ENCODE measurements at regions not wholly inside any gene's neighbourhood (a gene's known extent, or its start where the extent isn't known, plus 50 kb on each side); places are given as distances from the start of the nearest gene placed in this dataset.

DNA sequence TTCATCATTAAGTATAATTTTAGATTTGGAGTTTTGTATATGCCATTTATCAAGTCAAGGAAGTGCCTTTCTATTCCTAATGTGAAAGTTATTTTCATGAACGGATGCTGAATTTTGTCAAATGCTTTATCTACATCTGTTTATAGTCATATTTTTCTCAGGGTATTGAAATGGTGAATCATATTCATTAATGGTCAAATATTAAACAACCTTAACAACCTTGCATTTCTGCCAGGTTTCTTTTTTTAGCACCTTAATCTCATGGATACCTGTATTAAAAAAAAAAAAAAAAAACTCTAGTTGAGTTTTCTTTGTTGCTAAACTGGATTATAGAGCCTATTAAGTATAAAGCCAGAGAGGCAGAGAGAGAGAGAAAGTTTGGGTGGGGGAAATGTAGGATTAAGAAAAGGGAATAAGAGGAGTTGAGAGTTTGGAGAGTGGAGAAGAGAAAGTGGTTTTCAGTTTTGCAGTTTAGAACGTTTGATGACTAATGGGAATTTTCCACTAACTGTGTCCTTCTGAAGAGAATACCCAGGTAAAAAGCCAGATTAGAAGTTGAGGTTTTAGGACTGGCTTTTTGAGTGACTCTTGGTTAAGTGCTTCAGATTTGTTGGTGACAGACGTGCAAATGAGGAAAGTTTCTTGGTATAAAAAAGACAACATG lies 305.0 kb downstream of the HLX start:
- no peak for DNase-seq (ENCODE audit: low read depth in 2 of 2, low spot score in 1 of 2)

DNA sequence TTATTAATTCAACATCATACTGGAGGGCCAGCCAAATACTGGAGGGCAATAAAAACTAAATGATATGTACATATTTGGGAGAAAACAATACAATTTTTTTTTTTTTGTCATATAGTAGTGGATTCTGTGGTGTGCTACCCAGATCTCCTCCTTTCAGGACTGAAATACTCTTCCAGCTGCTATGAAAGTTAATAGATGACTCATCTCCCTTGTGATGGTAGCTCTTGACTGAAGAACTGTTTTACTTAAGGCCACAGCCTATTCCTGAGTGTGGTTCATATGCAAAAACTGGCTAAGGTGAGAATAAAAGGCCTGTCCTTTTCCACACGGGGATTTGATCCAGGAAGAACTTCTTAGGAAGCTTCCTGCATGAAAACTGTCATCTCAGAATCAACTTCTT lies 307.9 kb downstream of the HLX start:
- no peak for DNase-seq (ENCODE audit: low read depth in 2 of 2, low spot score in 1 of 2)

DNA sequence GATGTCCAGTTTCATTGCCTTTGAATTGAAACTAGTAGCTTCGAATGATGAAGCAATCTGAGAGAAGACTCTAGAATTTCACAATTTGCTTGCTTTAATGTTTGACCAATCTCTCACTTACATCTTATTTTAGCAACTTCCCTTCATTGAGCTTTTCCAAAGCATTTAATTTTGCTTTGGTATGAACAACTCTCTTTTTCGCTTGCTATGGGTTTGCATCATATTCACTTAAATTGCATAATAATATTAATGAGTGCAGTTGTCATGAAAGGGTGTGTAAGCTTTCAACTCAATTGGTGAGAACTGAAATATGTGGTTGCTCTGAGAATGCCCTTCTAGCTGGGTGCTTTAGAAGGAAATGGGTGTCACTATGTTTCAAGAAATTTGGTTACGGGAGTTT lies 309.2 kb downstream of the HLX start:
- no peak for DNase-seq (ENCODE audit: low read depth in 2 of 2, low spot score in 1 of 2)

GRCh38 chr1:221190249-221190648 lies 311.0 kb downstream of the HLX start:
- no peak for DNase-seq (ENCODE audit: low read depth in 2 of 2, low spot score in 1 of 2)

- DNase-seq (ENCODE audit: low read depth in 2 of 2, low spot score in 1 of 2): no peak
Measured at GRCh38 chr1:221192055-221192454, 312.8 kb downstream of the HLX start.

DNA sequence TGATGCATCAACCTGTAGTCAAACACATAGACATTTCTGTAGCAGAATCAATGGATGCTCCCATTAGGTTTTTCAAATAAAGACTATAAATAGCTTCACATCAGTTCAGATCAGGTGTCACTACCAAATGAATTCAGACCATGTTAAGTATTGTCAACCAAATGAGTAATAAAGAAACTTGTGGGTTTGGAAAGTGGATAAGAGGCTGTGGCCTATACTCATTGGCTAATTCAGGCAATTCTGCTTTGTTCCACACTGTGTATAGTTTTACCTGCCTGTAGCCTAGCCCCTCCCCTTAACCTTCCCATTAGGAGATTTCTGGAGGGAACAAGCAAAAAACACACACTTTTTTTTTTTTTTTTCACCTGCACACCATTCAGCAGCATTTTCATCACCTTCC lies 321.2 kb downstream of the HLX start:
- DNase-seq (ENCODE audit: low read depth in 2 of 2, low spot score in 1 of 2): no peak

DNA sequence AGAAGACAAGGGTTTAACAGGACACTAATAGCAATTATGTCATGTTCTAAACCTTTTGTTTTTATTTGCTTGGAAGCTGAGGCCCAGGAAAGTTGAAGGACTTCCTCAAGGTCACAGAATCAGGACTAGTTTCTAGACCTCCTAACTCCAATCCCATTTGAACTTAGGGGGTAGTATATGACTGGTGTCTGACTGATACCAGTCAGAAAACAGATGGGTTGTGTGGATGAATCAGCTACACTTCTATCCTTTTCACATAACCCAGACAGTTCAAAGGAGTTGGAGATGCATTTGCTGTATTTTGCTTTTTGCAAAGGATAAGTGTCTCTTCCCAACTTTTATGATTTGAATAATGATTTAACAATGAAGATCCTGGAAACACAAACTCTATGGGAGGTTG lies 322.5 kb downstream of the HLX start:
- DNase-seq (ENCODE audit: low read depth in 2 of 2, low spot score in 1 of 2): no peak

DNA sequence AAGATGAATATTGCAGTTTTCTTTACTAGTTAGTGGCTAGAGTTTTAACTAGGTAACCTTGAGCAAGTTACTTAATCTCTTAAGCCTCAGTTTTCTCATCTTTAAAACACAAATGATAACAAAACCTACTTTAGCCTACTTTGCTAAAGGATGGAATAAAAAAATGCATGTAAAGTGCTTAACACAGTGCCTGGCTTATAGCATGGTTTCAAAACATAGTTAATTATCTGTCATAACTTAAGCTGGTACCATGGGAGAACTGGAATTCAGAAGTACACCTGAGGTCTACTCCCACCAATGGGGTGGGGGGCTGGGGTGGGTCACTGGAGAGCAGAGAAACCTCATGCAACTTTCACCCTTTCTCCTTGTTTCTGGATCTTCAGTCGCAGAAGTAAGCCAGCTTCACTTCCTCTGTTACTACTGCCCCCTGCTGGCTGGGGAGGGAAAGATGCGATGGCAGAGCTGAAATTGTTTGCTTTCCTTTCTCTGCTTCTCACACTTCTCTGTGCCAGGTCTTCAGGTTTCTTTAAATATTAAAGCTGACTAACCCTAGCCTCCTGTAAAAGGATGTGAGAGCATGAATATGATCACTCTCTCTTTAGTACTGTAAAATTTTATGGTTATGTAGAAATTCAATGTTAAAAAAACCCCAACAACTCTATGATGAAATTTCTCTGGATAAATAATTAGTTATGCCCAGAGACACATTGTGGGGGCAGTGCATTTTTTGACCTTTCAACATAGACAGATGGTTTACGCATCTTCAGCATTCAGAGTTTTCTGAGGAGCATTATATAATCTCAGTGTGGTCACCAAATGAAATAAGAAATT lies 324.2 kb downstream of the HLX start:
- peak; percentile 1 to 35 for DNase-seq (ENCODE audit: low read depth in 2 of 2, low spot score in 1 of 2)

GRCh38 chr1:221204055-221204833 lies 325.0 kb downstream of the HLX start:
- DNase-seq (ENCODE audit: low read depth in 2 of 2, low spot score in 1 of 2): no peak

GRCh38 chr1:221206076-221206475 lies 326.8 kb downstream of the HLX start:
- no peak for DNase-seq (ENCODE audit: low read depth in 2 of 2, low spot score in 1 of 2)

GRCh38 chr1:221212926-221213325 lies 333.7 kb downstream of the HLX start:
- DNase-seq (ENCODE audit: low read depth in 2 of 2, low spot score in 1 of 2): no peak

GRCh38 chr1:221217029-221217428 lies 337.8 kb downstream of the HLX start:
- DNase-seq (ENCODE audit: low read depth in 2 of 2, low spot score in 1 of 2): no peak

DNA sequence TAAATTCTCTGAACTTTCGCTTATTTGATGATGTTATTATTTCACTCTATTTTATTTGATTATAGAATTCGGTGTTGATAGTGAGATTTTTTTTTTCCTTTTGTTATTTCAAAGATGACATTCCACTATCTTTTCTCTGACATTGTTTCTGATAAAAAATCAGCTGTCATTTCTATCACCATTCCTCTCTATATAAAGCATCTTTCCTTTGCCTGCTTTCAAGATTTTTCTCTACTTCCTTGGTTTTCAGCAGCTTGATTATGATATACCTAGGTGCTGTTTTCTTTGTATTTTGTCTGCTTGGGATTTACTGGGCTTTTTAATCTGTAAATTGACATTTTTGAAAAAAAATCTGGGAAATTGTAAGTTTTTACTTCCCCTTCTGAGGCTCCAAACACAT lies 344.0 kb downstream of the HLX start:
- DNase-seq (ENCODE audit: low read depth in 2 of 2, low spot score in 1 of 2): no peak

GRCh38 chr1:221227460-221227859 lies 348.2 kb downstream of the HLX start:
- DNase-seq (ENCODE audit: low read depth in 2 of 2, low spot score in 1 of 2): no peak

- no peak for DNase-seq (ENCODE audit: low read depth in 2 of 2, low spot score in 1 of 2)
Measured at GRCh38 chr1:221227872-221228337, 348.7 kb downstream of the HLX start.

DNA sequence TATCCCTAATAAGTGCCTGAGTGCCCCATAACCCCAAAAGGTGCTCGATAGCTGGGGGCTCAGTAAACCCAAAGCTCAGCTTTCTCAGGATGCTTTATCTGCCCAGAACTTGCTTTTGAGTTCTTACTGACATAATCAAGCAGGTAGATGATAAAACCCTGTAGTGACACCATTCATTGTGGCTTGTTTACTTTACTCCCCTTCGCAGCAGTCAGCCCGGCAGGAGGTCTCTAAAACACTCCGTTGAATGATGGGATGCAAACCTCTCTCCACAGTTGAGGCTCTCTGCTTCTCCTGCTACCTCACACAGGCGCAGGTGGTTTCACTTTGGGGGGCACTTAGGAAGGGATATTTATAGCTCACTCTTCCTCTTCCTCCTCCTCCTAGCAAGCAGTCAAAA lies 349.4 kb downstream of the HLX start:
- DNase-seq (ENCODE audit: low read depth in 2 of 2, low spot score in 1 of 2): no peak

GRCh38 chr1:221230605-221231004 lies 351.4 kb downstream of the HLX start:
- DNase-seq (ENCODE audit: low read depth in 2 of 2, low spot score in 1 of 2): no peak

- DNase-seq (ENCODE audit: low read depth in 2 of 2, low spot score in 1 of 2): no peak
Measured at GRCh38 chr1:221234791-221235190, 355.5 kb downstream of the HLX start.

DNA sequence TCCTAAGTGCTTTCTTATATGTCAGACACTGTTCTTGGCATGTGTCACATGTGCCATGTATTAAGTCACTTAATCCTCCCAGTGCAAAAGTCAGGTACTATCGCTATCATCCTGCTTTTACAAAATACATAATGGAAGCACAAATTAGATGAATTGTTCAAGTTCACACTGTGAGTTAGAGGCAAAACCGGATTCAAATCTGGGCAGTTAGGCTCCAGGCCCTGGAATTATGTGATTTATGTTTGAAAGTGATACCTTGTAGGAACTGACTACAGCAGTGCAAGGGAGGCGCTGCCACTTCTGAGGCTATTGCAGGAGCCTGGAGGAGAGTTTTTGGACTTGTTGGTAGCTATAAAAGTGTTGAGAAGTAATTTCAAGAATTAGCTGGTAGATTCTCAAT lies 358.3 kb downstream of the HLX start:
- DNase-seq (ENCODE audit: low read depth in 2 of 2, low spot score in 1 of 2): no peak

DNA sequence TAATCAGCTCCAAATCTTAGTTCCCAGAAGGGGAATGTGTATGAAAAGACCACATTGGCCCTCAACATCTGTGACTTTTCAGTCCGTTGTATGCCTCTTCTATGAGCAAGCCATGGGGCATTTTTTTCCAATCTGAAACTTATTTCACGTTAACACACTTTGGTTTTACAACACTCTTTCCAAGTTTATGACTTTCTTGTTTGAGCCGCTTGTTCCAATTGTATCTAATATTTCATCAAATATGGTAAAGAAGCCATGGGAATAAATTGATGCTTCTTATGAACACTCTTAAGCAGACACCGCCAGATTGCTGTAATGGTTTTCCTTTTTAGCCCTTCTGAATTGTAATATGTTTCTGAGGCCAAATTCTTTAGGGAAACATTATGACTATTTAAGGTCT lies 359.9 kb downstream of the HLX start:
- DNase-seq (ENCODE audit: low read depth in 2 of 2, low spot score in 1 of 2): no peak

DNA sequence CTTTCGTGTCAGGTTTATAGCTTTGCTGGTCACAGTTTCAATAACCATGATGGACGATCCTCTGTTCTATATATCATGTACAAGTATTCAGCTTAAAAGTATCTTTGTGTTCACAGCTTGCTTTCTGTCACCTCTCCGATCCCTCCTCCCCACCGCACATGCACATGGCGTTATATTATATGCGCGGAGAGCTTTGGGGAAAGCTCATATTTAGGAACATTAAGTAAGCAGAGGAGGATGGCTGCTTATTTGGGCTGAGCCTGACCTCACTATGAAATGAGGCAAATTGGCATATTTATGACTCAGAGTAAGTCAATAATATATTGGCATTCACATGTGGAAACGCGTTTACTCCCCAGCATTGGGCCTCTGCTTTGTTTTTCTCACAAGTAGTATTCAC lies 360.5 kb downstream of the HLX start:
- DNase-seq (ENCODE audit: low read depth in 2 of 2, low spot score in 1 of 2): no peak

DNA sequence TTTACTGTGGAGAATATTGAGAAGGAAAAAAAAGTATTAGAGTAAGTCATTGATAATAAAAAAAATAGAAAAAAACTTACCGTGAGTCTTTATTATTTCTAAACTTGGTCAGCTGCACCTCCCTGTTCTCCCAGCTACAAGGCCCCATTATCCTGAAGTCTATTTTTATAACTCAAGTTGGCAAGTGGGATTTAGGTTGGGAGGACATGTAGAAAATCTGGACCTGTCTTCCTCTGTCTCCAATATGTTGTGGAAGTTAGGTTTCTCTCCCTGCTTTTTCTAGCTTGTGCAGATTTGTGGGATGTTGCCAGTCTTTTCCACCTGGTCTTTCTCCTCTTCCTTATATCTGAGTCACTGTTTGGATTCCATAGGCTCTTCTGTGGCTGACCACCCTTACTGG lies 361.4 kb downstream of the HLX start:
- DNase-seq (ENCODE audit: low read depth in 2 of 2, low spot score in 1 of 2): no peak
